ENCODE measurements at regions not wholly inside any gene's neighbourhood (a gene's known extent, or its start where the extent isn't known, plus 50 kb on each side); places are given as distances from the start of the nearest gene placed in this dataset.
"Not testable (repeated sequence)": the region's sequence is repeated elsewhere in the genome, so short reads cannot be mapped to it uniquely, and the experiment has no call there.

DNA sequence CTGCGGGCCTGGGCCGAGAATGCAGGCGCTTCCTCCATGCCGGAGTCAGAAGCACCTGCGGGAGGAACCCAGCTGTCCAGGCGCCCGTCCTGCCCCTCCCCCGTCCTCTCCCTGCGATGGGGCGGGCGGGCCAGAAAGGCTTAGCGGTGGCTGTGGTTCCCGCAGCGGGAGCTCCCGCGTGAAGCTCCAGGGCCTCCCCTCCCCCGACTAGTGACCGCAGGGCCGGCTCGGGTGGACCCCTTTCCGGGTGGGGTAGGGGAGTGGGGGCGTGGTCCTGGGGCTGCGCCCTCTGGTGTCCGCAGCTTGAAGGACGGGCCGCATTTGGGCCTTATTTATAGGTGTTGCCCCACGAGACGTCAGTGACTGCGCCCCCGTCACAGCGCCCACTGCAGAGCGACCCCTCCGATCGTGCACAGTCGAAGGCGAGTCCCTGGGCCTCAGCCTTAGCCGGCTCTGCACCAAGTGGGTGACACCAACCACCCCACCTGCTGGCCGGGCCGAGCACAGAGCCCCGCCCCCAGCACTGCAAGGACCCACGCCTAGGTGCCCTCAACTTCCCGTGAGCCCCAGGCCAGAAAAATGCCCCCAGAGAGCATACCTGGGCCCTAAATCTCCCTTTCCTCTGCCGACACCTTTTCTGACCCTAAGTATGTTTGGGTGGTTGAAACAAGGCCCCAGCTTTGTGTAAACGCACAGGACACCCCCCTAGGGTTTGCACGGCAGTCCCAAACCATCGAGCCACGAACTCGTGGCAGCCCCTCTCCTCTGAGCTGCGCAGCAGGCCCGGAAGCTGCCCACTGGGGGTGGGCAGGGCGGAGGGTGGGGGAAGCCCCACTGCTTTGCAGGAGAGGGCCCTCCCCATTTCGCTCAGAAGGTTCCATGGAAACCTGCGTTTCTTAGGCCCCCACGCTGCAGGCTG lies 252.4 kb downstream of the ANKRD30B start:
- H3K4me3 ChIP-seq (ENCODE audit: low read depth, low read length); H3K36me3 ChIP-seq (ENCODE audit: control insufficient read depth, insufficient read depth, low read length); H3K9ac ChIP-seq (ENCODE audit: low read length); H3K27ac ChIP-seq (ENCODE audit: low read depth, low read length); H3K27me3 ChIP-seq (ENCODE audit: control insufficient read depth, insufficient read depth, low read length); H3K4me1 ChIP-seq (ENCODE audit: control insufficient read depth, insufficient read depth, low read length): not testable (repeated sequence)
- H3K9me3 ChIP-seq (ENCODE audit: control insufficient read depth, insufficient read depth, low read depth, low read length): peaks cover 41% of the 10 kb centered on the region

DNA sequence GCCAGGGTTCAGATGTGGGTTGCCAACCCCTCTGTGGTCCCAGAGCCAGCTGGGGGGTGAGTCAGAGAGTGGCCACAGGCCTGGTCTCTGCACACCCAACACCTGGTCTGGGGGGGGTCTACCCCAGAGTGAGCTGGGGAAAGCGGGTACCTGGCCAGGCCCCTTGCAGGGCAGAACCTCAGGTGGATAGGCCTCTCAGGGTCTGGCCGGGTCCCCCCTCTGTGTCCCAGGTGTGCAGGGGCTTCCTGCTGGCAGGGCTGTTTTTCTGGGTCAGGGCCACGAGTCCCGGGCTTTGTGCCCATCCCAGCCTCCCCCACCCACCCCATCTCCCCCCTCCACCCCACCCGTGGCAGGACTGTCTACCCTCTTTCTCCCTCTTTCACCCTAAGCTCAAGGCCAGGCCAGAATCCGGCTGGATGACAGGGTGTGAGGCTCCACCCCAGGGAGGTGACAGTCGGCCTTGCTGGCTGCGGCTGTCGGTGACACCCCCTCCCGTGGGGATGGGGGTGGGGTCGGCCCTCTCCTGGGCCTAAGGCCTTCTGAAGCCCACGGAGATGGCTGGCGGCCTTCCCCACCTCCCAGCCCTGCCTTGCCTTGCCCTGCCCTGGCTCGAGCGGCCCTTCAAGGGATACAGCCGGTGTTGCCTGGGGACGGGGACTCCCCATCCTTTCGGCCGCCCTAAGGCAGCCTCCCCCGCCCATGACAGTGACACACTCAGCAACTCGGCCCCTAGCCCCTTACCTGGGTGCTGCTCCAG lies 253.2 kb downstream of the ANKRD30B start:
- peaks cover 42% of the 10 kb centered on the region for H3K9me3 ChIP-seq (ENCODE audit: control insufficient read depth, insufficient read depth, low read depth, low read length)
- not testable (repeated sequence) for H3K9ac ChIP-seq (ENCODE audit: low read length); H3K4me3 ChIP-seq (ENCODE audit: low read depth, low read length); H3K27ac ChIP-seq (ENCODE audit: low read depth, low read length); H3K27me3 ChIP-seq (ENCODE audit: control insufficient read depth, insufficient read depth, low read length); H3K4me1 ChIP-seq (ENCODE audit: control insufficient read depth, insufficient read depth, low read length); H3K36me3 ChIP-seq (ENCODE audit: control insufficient read depth, insufficient read depth, low read length)

DNA sequence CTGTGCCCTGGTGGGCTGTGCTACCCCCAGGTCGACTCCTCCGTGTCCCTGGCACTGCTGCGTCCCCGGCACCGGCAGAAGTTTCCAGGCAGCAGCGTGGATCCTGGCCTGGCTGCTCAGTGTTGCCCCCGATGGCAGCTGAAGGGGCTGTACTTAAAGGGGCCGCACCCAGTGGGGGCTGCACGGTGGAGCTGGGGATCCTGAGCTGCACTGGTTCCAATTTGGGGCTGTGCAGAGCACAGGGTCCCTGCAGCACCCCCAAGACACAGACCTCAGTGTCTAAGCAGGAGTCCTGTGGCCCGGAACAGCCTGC lies 253.8 kb downstream of the ANKRD30B start:
- H3K4me1 ChIP-seq (ENCODE audit: control insufficient read depth, insufficient read depth, low read length); H3K27me3 ChIP-seq (ENCODE audit: control insufficient read depth, insufficient read depth, low read length): not testable (repeated sequence)
- peaks cover 42% of the 10 kb centered on the region for H3K9me3 ChIP-seq (ENCODE audit: control insufficient read depth, insufficient read depth, low read depth, low read length)

DNA sequence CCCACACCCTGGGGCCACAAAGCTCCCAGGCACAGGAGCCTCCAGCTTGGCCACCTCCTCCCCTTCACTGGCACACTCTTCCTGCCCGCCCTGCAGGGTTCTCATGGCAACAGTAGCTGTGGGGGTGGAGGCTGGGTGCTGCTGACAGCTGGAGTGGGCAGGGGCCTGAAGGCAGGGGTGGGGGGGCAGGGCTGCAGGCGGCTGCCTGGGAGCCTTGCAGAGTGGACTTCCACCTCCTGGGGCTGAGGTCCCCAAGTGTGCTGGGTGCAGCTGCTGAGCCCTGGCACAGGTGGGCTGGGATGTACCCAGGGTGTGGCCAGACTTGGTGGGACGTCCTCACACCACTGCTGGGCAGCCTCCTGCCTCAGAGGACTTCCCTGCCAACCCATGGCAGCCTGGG lies 254.8 kb downstream of the ANKRD30B start:
- not testable (repeated sequence) for H3K27ac ChIP-seq (ENCODE audit: low read depth, low read length); H3K36me3 ChIP-seq (ENCODE audit: control insufficient read depth, insufficient read depth, low read length); H3K27me3 ChIP-seq (ENCODE audit: control insufficient read depth, insufficient read depth, low read length); H3K4me1 ChIP-seq (ENCODE audit: control insufficient read depth, insufficient read depth, low read length); H3K9ac ChIP-seq (ENCODE audit: low read length); H3K4me3 ChIP-seq (ENCODE audit: low read depth, low read length)
- peaks cover 39% of the 10 kb centered on the region for H3K9me3 ChIP-seq (ENCODE audit: control insufficient read depth, insufficient read depth, low read depth, low read length)

More for the DNA sequence above, 253.8 kb downstream of the ANKRD30B start:
- H3K36me3 ChIP-seq (ENCODE audit: control insufficient read depth, insufficient read depth, low read length); H3K9ac ChIP-seq (ENCODE audit: low read length); H3K27ac ChIP-seq (ENCODE audit: low read depth, low read length); H3K4me3 ChIP-seq (ENCODE audit: low read depth, low read length): not testable (repeated sequence)

DNA sequence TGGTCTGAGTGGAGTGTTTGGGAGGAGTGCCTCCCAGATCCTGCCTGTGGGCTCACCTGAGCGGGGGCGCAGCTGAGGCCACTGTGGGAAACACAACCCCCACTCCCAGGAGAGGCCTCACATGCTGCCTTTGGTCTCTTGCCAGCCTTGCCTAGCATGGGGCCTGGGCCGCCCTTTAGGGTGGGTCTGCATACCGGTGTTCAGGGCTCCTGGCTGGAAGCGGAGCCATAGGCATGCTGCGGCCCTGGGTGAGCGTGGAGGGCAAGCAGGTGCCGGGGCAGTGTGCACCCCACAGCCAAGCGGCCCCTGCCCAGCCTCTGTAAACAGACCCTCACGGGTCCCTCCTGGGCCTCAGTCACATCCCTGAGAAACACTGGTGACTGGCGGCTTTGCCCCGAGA lies 255.3 kb downstream of the ANKRD30B start:
- H3K27me3 ChIP-seq (ENCODE audit: control insufficient read depth, insufficient read depth, low read length); H3K4me3 ChIP-seq (ENCODE audit: low read depth, low read length); H3K4me1 ChIP-seq (ENCODE audit: control insufficient read depth, insufficient read depth, low read length); H3K36me3 ChIP-seq (ENCODE audit: control insufficient read depth, insufficient read depth, low read length); H3K27ac ChIP-seq (ENCODE audit: low read depth, low read length); H3K9ac ChIP-seq (ENCODE audit: low read length): not testable (repeated sequence)
- peaks cover 38% of the 10 kb centered on the region for H3K9me3 ChIP-seq (ENCODE audit: control insufficient read depth, insufficient read depth, low read depth, low read length)

DNA sequence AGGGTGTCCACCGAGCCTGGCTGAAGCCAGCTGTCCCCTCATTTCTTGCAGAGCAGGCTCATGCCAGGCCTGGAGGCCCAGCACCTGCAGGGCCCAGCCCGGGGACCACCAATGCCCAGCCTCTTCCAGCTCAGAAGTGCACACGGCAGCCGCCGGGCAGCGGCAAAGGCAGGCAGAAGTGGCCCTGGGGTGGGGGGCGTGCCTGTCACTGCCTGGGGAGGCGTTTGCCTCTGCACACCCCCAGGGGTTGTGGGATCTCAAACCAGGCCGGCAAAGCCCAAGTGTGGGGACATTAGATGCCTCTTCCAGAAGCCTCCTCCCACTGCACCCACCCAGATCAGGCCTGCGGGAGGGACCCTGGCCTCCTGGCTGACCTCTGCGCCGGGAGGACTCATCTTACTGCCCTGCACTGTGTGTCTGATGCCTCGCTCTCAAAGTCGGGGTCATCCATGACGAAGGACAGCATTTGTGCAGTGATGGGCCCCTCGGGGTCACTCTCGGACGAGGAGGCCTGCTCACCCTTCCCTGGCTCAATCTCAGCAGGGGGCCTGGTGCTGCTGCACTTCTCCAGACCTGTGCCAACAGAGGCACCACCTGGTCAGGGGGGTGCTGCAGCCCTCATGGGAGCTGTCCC lies 255.8 kb downstream of the ANKRD30B start:
- not testable (repeated sequence) for H3K4me3 ChIP-seq (ENCODE audit: low read depth, low read length); H3K4me1 ChIP-seq (ENCODE audit: control insufficient read depth, insufficient read depth, low read length); H3K27me3 ChIP-seq (ENCODE audit: control insufficient read depth, insufficient read depth, low read length); H3K36me3 ChIP-seq (ENCODE audit: control insufficient read depth, insufficient read depth, low read length); H3K9ac ChIP-seq (ENCODE audit: low read length); H3K27ac ChIP-seq (ENCODE audit: low read depth, low read length)
- H3K9me3 ChIP-seq (ENCODE audit: control insufficient read depth, insufficient read depth, low read depth, low read length): peaks cover 32% of the 10 kb centered on the region; the same call in 1 of the 2 replicates

DNA sequence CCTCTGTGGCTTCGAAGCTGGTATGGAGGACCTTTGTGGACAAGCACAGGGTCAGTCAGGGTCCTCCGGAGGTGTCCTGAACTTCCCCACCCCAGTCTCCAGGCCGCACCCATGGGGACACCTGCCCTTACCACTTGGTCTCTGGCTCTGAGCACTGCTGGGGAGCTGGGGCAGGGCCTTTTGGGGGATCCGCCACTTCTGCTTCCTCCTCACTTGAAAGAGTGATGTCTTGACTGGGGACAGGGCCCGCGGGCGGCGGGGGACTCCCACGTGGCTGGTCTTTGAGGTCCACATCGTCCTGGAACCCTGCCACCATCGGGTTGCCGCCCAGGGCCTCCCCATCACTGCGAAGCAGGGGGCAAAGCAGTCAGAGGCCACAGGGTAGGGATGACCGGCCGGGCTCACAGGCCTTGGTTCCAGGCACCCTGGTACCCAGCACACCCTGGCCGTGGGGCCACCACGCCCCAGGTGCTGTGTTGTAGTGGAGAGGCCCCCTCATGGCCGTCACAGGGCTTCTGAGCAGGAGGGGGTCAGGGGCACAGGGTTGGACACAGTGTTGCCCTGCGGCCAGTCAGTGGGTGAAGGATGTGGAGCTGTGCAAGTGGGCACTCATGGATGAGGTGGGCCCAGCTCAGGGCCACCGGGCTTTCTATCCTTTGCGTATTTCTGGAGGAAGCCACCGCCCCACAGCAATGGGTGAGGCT lies 256.4 kb downstream of the ANKRD30B start:
- H3K27me3 ChIP-seq (ENCODE audit: control insufficient read depth, insufficient read depth, low read length); H3K4me3 ChIP-seq (ENCODE audit: low read depth, low read length); H3K27ac ChIP-seq (ENCODE audit: low read depth, low read length); H3K4me1 ChIP-seq (ENCODE audit: control insufficient read depth, insufficient read depth, low read length); H3K9ac ChIP-seq (ENCODE audit: low read length); H3K36me3 ChIP-seq (ENCODE audit: control insufficient read depth, insufficient read depth, low read length): not testable (repeated sequence)
- H3K9me3 ChIP-seq (ENCODE audit: control insufficient read depth, insufficient read depth, low read depth, low read length): peaks cover 28% of the 10 kb centered on the region; the same call in 1 of the 2 replicates

DNA sequence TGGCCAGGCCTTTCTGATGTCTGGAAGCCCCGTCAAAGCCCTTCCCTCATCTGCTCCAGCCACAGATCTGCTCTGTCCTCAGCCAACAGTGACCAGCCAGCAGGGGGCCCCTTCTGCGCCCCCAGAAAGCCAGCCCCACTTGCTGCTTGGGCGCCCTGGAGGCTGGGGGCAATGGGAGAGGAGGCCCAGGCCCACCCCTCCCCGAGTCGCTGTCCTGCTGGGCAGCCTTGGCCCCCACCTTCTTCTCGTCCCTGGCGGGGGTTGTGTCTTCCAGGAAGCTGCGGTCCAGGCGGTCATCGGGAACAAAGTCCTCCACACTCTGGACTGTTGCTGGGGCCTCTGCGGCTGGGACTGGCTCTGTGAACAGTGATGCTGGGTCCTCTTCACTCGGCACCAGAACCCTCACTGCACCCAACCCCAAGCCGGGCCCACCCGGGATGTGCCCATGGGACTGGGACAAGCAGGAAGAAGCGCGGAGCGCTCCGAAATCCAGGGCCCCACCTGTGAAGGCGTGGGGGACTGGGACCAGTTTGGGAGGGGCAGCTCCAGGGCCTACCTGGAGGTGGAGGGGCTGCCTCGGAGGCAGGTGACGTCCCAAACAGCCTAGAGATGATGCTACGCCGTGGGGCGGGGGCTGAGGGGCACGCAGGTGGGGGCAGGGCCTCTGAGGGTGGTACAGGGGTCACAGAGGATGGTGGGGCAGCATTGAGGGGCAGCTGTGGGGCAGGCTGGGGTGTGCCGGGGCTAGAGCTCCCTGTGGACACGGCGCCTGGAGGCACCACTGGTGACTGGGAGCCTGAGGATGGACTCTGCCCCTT lies 257.6 kb downstream of the ANKRD30B start:
- Histone ChIP-seq H3K27me3 (ENCODE audit: control insufficient read depth, insufficient read depth, low read length) (no peaks in the 10 kb centered on the region), H3K4me3 (ENCODE audit: low read depth, low read length) (no peak overlapping the region), H3K9ac (ENCODE audit: low read length) (no peak overlapping the region), H3K27ac (ENCODE audit: low read depth, low read length) (no peak overlapping the region), H3K4me1 (ENCODE audit: control insufficient read depth, insufficient read depth, low read length) (no peaks in the 10 kb centered on the region), H3K9me3 (ENCODE audit: control insufficient read depth, insufficient read depth, low read depth, low read length) (peaks cover 28% of the 10 kb centered on the region; the same call in 1 of the 2 replicates), H3K36me3 (ENCODE audit: control insufficient read depth, insufficient read depth, low read length) (no peaks in the 10 kb centered on the region)

DNA sequence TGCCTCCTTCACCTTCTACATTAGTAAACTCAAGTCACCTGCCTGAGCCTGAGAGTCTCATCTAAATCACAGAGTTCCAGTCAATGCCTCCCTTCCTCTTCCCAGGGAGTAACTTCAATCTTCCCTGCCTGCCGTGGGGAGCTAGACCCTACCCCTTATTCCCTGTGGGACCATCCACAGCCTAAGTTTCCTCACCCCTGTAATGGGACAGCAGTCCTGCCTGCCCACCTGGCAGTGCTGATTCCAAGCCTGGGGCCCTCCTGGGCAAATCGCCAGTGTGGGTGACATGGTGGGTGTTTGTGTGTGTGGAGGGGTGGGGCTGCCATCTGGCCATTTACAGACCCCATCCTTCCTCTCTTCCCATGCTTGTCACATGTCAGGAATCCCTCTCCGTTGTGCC lies 258.6 kb downstream of the ANKRD30B start:
- peaks cover 27% of the 10 kb centered on the region; the same call in 1 of the 2 replicates for H3K9me3 ChIP-seq (ENCODE audit: control insufficient read depth, insufficient read depth, low read depth, low read length)
- H3K27me3 ChIP-seq (ENCODE audit: control insufficient read depth, insufficient read depth, low read length); H3K4me1 ChIP-seq (ENCODE audit: control insufficient read depth, insufficient read depth, low read length); H3K9ac ChIP-seq (ENCODE audit: low read length); H3K27ac ChIP-seq (ENCODE audit: low read depth, low read length); H3K4me3 ChIP-seq (ENCODE audit: low read depth, low read length); H3K36me3 ChIP-seq (ENCODE audit: control insufficient read depth, insufficient read depth, low read length): not testable (repeated sequence)

DNA sequence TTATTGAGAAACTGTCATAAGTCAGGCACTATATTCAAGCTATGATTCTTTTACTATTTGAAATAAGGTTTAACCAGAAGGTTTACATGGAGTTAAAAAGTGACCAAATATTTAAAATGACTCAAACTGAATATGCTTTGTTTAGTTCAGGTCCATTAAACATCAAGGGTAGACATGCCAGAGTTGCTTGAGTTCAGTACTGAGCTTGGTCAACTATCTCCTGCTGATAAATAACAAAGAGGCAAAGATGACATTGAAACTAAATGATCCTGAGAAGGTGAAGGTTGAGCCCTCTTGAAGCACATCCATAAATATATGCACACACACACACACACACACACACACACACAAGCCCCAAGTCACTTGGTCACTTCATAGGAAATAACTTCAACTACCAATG lies 278.1 kb downstream of the ANKRD30B start:
- H3K4me1 ChIP-seq (ENCODE audit: control insufficient read depth, insufficient read depth, low read length); H3K9me3 ChIP-seq (ENCODE audit: control insufficient read depth, insufficient read depth, low read depth, low read length); H3K9ac ChIP-seq (ENCODE audit: low read length); H3K27ac ChIP-seq (ENCODE audit: low read depth, low read length); H3K27me3 ChIP-seq (ENCODE audit: control insufficient read depth, insufficient read depth, low read length); H3K36me3 ChIP-seq (ENCODE audit: control insufficient read depth, insufficient read depth, low read length); H3K4me3 ChIP-seq (ENCODE audit: low read depth, low read length): not testable (repeated sequence)
